Stimulated activated CD8-positive, alpha-beta memory T cell treated with anti-CD3 and anti-CD28 coated beads, Interleukin-7, amount 100 ng/mL, for 24 hours (primary cell): ENCODE measurements at regions not wholly inside any gene's neighbourhood (a gene's known extent, or its start where the extent isn't known, plus 50 kb on each side); places are given as distances from the start of the nearest gene placed in this dataset.
"Not testable (repeated sequence)": the region's sequence is repeated elsewhere in the genome, so short reads cannot be mapped to it uniquely, and the experiment has no call there.

ENCODE experiments used
- DNase-seq: peaks from one replicate; pipeline ENCODE4 v3.0.0-alpha.2; 2020; ENCODE audit warnings: low read depth

DNA sequence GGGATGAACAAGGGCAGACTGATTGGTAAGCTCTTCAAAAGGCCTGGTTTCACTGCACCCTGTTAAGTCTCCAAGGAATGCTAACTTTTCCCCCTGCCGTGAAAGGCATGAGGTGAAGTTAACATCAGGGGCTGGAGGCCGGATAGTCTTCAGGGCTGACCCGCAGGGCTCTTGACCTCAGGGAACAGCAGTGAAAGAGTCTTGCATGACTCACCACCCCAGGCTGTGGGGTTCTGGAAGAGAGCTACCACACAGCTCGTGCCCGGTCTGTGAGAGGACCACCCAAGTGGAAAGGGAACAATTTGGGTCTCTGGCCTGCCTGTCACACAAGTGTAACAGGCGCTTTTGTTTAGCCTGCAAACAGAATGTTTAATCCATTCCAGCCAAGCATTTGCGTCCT lies 504.9 kb downstream of the EDEM1 start:
- DNase-seq: no peak

DNA sequence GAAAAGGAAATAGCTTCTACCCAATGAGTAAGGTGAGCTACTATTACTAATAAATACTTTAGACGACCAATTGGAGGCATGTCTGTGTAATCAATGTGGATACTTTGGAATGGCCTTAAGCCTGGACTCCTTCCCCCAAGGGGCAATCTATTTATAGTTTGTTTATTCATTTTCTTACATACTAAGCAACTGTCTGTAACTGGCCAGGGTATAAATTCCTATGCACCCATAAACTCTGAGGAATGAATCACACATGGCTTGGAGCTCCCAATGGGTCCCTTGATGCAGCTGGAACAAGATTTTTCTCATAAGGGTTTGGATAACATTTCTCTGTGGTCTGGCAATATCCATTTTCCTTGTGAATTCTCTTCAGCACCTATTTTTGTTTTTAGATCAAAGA lies 506.8 kb downstream of the EDEM1 start:
- DNase-seq: no peak

DNA sequence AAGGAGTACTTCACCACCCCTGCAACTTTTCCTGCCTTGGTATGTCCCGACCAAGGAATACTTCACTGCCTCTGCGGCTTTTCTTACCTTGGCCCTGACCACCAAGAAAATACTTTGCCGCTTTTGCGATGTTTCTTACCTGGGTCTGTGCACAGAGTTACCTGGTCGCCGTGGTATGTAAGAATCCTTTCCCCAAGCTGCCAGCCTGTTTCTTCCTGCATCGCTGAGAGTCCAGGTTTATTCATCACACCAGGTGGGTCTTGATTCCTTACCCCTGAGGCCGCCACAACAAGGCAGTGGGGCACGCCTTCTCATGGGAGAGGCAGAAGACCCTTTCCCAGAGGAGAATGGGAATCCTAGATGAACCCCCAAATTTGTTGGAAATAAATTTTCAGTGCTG lies 511.3 kb downstream of the EDEM1 start:
- DNase-seq: no peak

DNA sequence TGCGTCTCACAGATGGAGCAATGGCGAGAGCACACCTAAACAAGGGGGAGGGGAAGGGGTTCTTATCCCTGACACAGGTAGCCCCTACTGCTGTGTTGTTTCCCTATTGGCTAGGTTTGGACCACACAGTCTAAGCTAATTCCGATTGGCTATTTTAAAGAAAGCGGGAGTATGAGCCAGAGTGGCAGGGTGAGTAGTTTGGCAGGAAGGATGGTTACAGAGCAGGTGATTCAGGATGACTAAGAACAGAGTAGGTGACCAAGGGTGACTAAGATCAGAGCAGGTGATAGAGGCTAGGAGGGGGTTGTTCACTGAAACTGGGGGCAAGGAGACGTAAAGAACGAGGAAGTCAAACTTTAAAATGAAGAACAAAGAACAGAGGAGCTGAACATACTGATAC lies 511.8 kb downstream of the EDEM1 start:
- no peak for DNase-seq

DNA sequence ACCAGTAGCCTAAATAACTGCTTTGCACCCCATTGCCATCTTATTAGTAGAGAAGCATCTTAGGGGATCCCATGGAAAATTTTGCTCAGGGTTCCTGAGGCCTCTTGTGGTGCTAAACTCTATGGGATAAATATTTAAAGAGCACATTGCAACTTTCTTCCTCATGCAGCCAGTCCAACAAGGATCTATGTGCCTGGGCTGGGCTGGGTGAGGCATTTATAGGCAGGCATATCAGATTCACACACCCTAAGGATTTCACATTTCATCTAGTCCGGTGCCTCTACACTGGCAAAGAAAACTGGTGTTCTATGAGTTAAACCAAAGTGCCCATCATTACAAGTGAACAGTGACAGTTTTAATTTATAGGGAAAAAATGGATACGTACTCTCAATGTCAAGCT lies 512.3 kb downstream of the EDEM1 start:
- no peak for DNase-seq

DNA sequence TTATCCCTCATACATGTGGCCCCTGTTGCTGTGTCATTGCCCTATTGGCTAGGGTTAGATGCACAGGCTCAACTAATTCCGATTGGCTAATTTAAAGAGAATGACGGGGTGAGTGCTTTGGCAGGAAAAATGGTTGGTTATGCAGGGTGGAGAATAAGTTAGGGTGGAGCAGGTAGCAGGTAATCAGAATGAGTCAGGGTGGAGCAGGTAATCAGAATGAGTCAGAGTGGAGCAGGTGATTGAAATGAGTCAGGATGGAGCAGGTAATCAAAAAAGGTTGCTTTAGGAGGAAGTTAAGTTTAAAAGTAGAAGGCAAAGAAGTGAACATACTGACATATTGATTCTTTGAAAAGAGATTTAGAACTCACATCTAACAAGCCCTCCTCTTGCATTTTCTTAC lies 513.5 kb downstream of the EDEM1 start:
- not testable (repeated sequence) for DNase-seq

DNA sequence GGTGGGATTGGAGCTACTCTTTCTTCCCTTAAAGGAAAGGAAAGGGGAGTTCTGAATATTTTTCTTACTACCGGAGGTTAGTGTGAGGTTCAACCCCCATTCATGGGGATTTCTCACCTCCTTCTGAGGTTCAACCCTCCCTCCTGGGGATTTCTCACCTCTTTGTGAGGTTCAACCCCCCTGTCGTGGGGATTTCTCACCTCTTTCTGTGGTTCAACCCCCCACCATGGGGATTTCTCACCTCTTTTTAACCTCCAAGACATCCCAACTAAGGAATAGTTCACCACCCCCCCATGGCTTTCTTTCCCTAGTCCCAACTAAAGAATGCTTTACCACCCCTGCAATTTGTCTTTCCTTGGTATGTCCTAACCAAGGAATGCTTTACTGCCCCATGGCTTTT lies 520.3 kb downstream of the EDEM1 start:
- no peak for DNase-seq

DNA sequence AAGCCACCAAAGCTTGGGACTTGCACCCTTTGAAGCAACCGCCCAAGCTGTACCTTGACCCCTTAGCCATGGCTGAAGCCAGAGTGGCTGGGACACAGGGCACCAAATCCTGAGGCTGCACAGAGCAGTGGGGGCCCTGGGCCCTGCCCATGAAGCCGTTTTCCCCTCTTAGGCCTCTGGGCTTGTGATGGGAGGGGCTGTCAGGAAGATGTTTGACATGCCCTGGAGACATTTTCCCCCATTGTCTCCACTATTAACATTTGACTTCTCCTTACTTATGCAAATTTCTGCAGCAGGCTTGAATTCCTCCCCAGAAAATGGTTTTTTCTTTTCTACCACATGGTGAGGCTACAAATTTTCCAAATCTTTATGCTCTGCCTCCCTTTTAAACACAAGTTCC lies 522.2 kb downstream of the EDEM1 start:
- no peak for DNase-seq

DNA sequence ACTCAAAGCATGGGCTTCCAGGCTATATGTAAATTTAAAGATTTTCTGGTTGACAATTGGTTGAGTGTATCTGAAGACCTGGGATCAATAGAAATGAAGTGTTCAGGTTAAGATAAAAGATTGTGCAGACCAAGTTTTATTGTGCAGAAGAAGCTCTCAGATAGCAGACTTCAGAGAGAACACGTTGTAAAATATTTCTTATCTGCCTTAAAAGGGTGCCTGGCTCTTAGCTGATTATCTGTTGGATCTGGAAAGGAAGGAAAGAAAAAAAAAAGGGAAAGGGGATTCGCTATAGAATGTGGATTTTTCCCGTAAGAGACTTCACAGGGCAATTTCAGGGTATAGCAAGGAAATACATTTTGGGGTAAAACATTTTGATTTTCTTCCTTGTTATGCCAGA lies 523.2 kb downstream of the EDEM1 start:
- DNase-seq: no peak

DNA sequence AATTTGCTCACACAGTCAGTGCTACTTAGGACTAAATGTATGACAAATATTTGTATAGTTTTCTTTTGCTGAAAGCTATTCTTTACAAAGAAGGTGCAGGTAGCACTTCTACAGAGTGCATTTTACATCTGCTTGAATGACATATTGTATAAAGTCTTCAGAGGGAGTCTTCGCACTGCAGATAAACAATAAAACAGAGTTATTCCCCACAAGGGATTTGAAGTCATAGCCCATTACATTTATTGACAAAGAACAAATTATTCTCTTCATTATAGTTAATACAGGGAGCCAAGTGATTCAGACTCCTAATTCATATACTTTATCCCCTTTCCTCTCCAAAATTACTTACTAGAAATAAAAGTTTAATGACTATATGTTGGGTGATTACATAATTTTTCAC lies 529.7 kb downstream of the EDEM1 start:
- DNase-seq: no peak

DNA sequence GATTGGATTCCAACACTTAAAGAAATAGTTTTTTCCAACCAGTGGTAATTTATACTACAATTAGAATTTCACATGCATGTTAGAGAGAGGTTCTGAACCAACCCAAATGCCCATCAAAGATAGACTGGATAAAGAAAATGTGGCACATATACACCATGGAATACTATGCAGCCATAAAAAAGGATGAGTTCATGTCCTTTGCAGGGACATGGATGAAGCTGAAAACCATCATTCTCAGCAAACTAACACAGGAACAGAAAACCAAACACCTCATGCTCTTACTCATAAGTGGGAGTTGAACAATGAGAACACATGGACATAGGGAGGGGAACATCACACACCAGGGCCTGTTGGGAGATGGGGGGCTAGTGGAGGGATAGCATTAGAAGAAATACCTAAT lies 532.2 kb downstream of the EDEM1 start:
- not testable (repeated sequence) for DNase-seq

DNA sequence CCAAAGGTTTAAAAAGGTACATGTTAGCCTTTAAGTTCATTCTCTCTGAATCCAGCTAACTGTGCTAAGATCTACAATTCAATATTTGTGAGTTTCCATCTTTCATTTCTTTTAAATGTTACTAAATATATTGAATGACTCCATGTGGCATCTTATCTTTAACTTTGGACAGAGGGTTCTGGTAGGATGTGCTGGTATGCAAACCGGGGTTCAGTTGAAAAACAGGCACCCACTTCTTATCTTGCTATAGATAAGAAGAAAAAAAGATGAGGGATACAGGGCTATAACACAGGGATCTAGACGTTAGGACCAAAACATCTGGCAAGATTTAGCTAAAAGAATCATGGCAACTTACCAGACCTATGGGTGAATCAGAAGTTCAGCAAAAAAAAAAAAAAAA lies 538.3 kb downstream of the EDEM1 start:
- DNase-seq: no peak

DNA sequence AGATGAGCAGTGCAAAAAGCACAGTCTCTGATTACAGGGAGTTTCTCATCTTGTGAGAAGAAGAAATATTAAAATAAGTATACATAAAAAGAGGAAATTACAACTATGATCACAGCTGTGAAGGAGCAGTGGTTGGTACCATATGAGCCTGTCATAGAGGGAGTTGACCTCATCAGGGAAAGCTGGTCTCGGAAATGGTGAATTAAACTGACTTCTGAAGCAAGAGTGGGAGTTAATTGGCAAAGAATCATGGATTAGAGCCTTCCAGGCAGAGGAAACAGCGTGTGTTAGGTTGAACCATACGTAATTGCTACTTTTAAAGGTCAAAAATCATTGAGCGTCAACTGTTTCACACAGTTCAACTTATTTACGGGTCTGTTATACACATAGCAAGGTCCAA lies 539.1 kb downstream of the EDEM1 start:
- no peak for DNase-seq

DNA sequence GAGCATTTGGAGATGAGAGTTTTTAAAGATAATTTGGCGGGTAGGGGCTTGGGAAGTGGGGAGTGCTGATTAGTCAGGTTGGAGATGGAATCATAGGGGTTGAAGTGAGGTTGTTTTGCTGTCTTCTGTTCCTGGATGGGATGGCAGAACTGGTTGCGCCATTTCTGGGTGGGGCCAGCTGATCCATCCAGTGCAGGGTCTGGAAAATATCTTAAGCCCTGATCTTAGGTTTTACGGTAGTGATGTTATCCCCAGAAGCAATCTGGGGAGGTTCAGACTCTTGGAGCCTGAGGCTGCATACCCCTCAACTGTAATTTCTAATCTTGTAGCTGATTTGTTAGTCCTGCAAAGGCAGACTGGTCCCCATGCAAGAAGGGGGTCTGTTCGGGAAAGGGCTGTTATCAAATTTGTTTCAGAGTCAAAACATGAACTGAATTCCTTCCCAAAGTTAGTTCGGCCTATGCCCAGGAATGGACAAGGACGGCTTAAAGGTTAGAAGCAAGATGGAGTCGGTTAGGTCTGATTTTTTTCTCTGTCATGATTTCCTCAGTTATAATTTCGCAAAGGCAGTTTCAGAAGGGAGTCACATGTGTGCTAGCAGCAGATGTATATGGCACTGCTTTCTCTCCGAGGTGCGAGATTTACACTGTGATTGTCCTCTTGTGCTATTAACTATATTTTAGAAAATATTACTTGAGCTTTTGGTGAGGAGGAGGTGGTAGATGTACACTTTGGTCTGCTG lies 540.4 kb downstream of the EDEM1 start:
- DNase-seq: no peak

DNA sequence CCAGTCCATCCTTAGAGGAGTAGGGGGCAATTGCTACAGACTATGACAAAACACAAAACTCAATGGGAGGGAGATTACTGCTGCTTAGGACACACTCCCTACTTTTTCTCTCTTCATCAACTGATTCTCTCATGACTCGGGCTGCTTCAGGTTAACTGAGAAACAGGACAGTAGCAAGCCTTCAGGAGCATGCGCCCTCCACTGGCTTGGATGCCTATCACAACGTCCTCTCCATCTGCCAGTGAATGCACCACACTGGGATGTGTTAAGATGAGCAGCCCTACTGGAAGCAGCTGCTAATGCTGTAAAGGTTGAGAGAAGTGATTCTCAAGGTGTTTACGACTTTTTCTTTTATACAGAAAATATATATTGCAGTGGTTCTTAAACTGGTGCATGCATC lies 542.3 kb downstream of the EDEM1 start:
- DNase-seq: no peak

DNA sequence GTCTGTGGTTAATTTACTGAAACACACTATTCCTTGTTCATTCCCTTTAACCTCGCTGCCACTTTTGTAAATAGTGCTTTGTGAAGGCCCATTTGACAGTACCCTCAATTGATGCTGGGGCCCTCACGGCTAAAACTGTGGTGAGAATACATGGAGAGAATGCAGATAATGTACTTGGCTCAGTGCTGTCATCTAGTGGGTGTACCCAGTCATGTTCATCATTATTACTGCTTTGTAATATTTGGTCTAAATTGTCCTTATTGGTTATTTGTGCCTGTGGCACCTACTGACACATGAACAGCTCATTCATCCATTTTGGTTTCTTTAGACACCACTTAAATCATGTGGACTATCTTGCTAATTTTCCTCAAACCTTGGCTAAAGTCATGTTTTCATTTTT lies 543.6 kb downstream of the EDEM1 start:
- DNase-seq: no peak

DNA sequence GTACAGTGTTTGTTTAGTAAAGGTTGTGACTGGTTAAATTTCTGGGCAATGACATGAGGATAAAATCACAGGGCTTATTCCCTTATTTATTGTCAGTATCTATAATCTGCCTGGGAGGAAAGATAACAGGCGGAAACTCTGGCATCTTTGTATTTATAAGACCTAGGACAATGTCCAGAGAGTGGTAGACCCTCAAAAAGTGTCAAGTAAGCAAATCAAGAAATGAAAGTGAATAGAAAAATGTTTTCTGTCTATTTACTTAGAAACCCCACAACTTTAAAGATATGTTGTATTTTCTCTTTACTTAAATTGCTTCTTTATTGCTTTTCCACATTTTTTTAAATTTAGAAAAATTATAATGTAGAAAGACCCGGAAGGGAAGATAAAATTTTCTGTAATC lies 544.6 kb downstream of the EDEM1 start:
- no peak for DNase-seq

DNA sequence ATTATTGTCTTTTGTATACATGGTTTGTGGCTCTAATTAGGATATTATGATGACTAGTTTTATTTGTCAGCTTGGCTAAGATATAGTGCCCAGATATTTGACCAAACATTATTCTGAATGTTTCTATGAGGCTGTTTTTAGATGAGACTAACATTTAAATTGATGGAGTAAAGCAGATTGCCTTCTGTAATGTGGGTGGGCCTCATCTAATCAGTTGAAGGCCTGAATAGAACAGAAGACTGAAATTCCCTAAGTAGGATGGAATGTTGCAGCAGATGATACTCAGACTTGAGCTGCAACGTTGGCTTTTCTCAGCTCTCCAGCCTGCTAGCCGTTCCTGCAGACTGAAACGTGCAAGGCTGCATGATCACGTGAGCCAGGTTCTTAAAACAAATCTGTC lies 546.5 kb downstream of the EDEM1 start:
- DNase-seq: no peak

DNA sequence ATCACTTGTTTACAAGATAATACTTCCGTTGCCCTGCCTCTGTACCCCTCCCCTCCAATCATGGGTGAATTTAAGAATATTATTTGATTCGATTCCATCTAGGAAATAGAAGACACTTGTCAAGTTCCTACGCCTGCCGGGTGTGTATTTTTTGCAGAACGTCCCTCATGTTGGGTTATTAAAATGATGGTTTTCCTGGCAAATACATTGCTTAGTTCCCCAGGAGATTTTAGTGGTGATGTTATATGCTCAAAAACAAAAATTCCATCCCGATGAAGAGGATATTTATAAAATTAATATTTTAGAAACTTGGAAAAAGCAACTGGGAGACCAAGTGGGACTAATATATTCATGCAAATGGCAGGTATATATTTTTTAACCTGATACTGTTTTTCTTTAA lies 548.4 kb downstream of the EDEM1 start:
- DNase-seq: no peak

DNA sequence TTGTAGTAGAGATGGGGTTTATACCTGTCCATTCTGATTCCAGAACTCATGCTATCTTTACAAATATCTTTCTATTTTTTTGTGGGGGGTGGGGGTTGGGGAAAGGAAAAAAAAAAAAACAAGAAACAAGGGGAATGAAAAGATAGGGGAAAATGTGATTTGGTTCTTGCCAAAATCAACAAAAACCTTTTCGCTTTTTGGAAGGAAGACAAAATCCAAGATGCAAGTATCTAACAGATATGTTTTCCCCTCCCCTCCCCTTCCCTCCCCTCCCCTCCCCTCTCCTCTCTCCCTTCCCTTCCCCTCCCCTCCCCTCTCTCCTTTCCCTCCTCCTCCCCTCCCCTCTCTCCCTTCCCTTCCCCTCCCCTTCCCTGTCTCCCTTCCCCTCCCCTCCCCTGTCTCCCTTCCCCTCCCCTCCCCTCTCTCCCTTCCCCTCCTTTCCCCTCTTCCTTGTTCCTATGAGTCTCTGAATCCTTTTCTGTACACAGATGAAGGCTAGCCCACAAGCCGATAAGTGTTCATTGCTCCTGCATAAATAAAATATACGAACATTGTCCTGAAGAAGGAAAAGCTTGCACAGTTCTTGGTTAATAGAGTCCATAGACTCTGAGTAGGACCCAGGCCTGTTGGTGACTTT lies 551.9 kb downstream of the EDEM1 start:
- no peak for DNase-seq

DNA sequence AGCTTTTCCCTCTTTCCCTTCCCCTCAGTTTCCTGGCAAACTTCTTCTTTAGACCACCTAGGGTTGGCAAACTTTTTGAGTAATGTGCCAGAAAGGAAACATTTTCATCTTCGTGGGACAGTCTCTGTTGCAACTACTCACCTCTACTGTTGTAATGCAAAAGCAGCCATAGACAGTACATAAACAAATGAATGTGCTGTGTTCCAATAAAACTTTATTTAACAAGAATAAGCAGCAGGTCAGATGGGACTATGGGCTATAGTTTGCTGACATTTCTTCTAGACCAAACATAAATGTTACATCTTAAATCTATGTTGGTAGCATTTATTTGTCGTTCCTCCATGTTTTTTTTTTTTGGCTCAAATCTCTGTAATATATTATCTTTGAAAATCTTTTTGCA lies 552.4 kb downstream of the EDEM1 start:
- no peak for DNase-seq

DNA sequence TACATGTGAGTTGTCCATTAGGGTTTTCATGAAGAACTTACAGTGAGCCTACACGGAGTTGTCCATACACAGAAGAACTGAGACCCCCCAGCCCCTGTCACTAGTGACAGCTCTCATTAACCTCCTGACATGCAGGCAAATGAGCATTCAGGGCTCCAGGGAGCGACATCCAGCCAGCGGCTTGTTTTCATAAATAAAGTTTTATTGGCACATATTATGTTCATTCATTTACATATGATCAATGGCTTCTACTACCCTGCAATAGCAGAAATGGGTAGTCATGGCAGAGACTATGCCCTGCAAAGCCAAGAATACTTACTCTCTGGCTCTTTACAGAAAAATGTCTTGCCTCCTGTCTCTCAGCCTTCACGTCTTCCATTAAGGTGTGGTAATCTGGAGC lies 553.5 kb downstream of the EDEM1 start:
- DNase-seq: no peak

DNA sequence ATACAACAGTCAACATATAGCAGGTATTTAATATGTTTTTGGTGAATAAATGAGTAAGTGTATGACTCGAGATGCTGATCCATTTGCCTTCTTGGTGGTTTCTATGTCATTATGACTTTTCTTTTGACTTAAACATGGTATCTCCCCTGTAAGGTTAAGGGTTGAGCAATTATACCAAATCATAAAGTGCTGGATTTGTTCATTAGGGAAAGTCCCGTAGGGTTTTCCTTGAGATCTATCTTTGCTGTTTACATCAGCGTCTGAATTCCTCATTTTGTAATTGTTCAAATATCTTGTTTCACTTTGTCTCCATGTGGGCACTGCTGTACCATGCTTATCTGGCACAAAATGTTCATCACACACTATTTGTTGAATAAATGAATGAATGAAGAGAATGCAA lies 562.6 kb downstream of the EDEM1 start:
- no peak for DNase-seq
